ENCODE measurements at regions not wholly inside any gene's neighbourhood (a gene's known extent, or its start where the extent isn't known, plus 50 kb on each side); places are given as distances from the start of the nearest gene placed in this dataset.

- no peak overlapping the region for H2AFZ ChIP-seq (ENCODE audit: low read depth, low read length)
- no peak overlapping the region for H3K9ac ChIP-seq (ENCODE audit: low read length)
- no peak overlapping the region for H3K4me3 ChIP-seq (ENCODE audit: low read length)
- no peaks in the 10 kb centered on the region for H3K9me2 ChIP-seq (ENCODE audit: insufficient read depth, low read length)
- TF ChIP-seq RAD21 (conservative IDR thresholded peaks at IDR 0.05) (no peak), POLR2AphosphoS5 (IDR thresholded peaks at IDR 0.05) (no peak), EP300 (conservative IDR thresholded peaks at IDR 0.05; ENCODE audit: poor library complexity, severe bottlenecking) (no peak)
- TF ChIP-seq, protein P1, sequence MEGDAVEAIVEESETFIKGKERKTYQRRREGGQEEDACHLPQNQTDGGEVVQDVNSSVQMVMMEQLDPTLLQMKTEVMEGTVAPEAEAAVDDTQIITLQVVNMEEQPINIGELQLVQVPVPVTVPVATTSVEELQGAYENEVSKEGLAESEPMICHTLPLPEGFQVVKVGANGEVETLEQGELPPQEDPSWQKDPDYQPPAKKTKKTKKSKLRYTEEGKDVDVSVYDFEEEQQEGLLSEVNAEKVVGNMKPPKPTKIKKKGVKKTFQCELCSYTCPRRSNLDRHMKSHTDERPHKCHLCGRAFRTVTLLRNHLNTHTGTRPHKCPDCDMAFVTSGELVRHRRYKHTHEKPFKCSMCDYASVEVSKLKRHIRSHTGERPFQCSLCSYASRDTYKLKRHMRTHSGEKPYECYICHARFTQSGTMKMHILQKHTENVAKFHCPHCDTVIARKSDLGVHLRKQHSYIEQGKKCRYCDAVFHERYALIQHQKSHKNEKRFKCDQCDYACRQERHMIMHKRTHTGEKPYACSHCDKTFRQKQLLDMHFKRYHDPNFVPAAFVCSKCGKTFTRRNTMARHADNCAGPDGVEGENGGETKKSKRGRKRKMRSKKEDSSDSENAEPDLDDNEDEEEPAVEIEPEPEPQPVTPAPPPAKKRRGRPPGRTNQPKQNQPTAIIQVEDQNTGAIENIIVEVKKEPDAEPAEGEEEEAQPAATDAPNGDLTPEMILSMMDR (IDR thresholded peaks at IDR 0.05; ENCODE audit: poor library complexity, severe bottlenecking) = no peak
- no peaks in the 10 kb centered on the region for H3K9me3 ChIP-seq (ENCODE audit: low read length)
- H4K20me1 ChIP-seq (ENCODE audit: insufficient read depth) = no peaks in the 10 kb centered on the region
- no peaks in the 10 kb centered on the region for H3K36me3 ChIP-seq (ENCODE audit: insufficient read depth, low read length)
- no peak overlapping the region for H3K27ac ChIP-seq (ENCODE audit: low read length)
- H3K27me3 ChIP-seq (ENCODE audit: insufficient read depth, low read depth, low read length) = no peaks in the 10 kb centered on the region
- no peaks in the 10 kb centered on the region for H3K79me2 ChIP-seq (replicated peaks; ENCODE audit: insufficient read depth, low read length)
- H3K4me2 ChIP-seq (ENCODE audit: low read length) = no peak overlapping the region
- H3F3A ChIP-seq (ENCODE audit: insufficient read depth, low read length, poor library complexity, severe bottlenecking) = no peaks in the 10 kb centered on the region
Measured at GRCh38 chr15:35810007-35810406, 264.0 kb upstream of the DPH6 start.

DNA sequence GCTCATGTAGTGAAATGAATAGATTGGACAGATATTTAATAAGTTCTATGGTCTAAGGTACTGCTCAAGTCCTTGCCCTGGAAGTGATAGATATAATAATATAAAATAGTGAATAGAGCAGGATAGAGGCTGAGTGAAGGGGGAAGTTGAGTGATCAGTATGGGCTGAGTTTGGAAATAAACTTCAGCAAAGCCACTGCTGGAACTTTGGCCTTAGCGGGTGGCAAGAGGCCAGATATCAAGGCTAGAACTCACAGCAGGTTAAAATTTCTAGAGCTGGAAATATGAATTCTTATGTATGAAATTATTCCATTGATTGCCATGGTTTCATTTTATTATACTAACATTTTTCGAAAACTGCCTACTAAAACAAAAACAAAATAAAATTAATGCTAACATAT lies 267.6 kb upstream of the DPH6 start:
- no peaks in the 10 kb centered on the region for H3K36me3 ChIP-seq (ENCODE audit: insufficient read depth, low read length)
- no peak overlapping the region for H2AFZ ChIP-seq (ENCODE audit: low read depth, low read length)
- no peaks in the 10 kb centered on the region for H3F3A ChIP-seq (ENCODE audit: insufficient read depth, low read length, poor library complexity, severe bottlenecking)
- H3K4me2 ChIP-seq (ENCODE audit: low read length) = no peak overlapping the region
- H3K4me3 ChIP-seq (ENCODE audit: low read length) = no peak overlapping the region
- no peaks in the 10 kb centered on the region for H3K9me2 ChIP-seq (ENCODE audit: insufficient read depth, low read length)
- H4K20me1 ChIP-seq (ENCODE audit: insufficient read depth) = no peaks in the 10 kb centered on the region
- no peak overlapping the region for H3K27ac ChIP-seq (ENCODE audit: low read length)
- TF ChIP-seq SMC3 (conservative IDR thresholded peaks at IDR 0.05; ENCODE audit: poor library complexity) = no peak
- no peak for TF ChIP-seq RAD21 (conservative IDR thresholded peaks at IDR 0.05)
- TF ChIP-seq MXI1 (conservative IDR thresholded peaks at IDR 0.05; ENCODE audit: poor library complexity, severe bottlenecking) = no peak
- TF ChIP-seq EZH2 (IDR thresholded peaks at IDR 0.05; ENCODE audit: borderline replicate concordance, insufficient read depth, low read length, poor library complexity, severe bottlenecking) = no peak
- no peak for TF ChIP-seq POLR2AphosphoS5 (IDR thresholded peaks at IDR 0.05)
- TF ChIP-seq, protein P2, sequence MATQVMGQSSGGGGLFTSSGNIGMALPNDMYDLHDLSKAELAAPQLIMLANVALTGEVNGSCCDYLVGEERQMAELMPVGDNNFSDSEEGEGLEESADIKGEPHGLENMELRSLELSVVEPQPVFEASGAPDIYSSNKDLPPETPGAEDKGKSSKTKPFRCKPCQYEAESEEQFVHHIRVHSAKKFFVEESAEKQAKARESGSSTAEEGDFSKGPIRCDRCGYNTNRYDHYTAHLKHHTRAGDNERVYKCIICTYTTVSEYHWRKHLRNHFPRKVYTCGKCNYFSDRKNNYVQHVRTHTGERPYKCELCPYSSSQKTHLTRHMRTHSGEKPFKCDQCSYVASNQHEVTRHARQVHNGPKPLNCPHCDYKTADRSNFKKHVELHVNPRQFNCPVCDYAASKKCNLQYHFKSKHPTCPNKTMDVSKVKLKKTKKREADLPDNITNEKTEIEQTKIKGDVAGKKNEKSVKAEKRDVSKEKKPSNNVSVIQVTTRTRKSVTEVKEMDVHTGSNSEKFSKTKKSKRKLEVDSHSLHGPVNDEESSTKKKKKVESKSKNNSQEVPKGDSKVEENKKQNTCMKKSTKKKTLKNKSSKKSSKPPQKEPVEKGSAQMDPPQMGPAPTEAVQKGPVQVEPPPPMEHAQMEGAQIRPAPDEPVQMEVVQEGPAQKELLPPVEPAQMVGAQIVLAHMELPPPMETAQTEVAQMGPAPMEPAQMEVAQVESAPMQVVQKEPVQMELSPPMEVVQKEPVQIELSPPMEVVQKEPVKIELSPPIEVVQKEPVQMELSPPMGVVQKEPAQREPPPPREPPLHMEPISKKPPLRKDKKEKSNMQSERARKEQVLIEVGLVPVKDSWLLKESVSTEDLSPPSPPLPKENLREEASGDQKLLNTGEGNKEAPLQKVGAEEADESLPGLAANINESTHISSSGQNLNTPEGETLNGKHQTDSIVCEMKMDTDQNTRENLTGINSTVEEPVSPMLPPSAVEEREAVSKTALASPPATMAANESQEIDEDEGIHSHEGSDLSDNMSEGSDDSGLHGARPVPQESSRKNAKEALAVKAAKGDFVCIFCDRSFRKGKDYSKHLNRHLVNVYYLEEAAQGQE (IDR thresholded peaks at IDR 0.05; ENCODE audit: borderline replicate concordance) = no peak
- TF ChIP-seq, protein P1 (IDR thresholded peaks at IDR 0.05; ENCODE audit: poor library complexity, severe bottlenecking) = no peak
- no peak for TF ChIP-seq TAF1 (IDR thresholded peaks at IDR 0.05; ENCODE audit: low read depth)
- TF ChIP-seq EP300 (conservative IDR thresholded peaks at IDR 0.05; ENCODE audit: poor library complexity, severe bottlenecking) = no peak
- H3K27me3 ChIP-seq (ENCODE audit: insufficient read depth, low read depth, low read length) = no peaks in the 10 kb centered on the region
- no peak overlapping the region for H3K9ac ChIP-seq (ENCODE audit: low read length)
- H3K9me3 ChIP-seq (ENCODE audit: low read length) = no peaks in the 10 kb centered on the region
- no peaks in the 10 kb centered on the region for H3K79me2 ChIP-seq (replicated peaks; ENCODE audit: insufficient read depth, low read length)

All from neural cell (in vitro differentiated cells).